HEK293 (cell line): ENCODE measurements at regions not wholly inside any gene's neighbourhood (a gene's known extent, or its start where the extent isn't known, plus 50 kb on each side); places are given as distances from the start of the nearest gene placed in this dataset.

Experiments
- BCL6B ChIP-seq: fragments of 450-650 bp; formaldehyde crosslinking; IDR thresholded peaks from 2 replicates; pipeline ENCODE4 v1.5.1; 2017; ENCODE audit warnings: missing biosample characterization, missing genetic modification characterization
- CTCF ChIP-seq: fragments of 450-650 bp; formaldehyde crosslinking; IDR thresholded peaks from 2 replicates; pipeline ENCODE4 v1.5.1; 2016; ENCODE audit warnings: missing biosample characterization, missing genetic modification characterization
- GLIS1 ChIP-seq: fragments of 450-650 bp; formaldehyde crosslinking; IDR thresholded peaks from 2 replicates; pipeline ENCODE4 v1.5.1; 2016; ENCODE audit warnings: missing biosample characterization, missing genetic modification characterization
- HOXA7 ChIP-seq: sonication (generic); formaldehyde crosslinking; IDR thresholded peaks from 2 replicates; pipeline ENCODE4 v1.8.1; 2022; ENCODE audit warnings: missing genetic modification reagents, borderline replicate concordance
- HOXC10 ChIP-seq: sonication (generic); formaldehyde crosslinking; IDR thresholded peaks from 2 replicates; pipeline ENCODE4 v1.8.1; 2023; ENCODE audit warnings: mild to moderate bottlenecking, missing genetic modification reagents
- ZBTB49 ChIP-seq: fragments of 450-650 bp; formaldehyde crosslinking; IDR thresholded peaks from 2 replicates; pipeline ENCODE4 v1.5.1; 2016; ENCODE audit warnings: missing biosample characterization, missing genetic modification characterization, low read depth
- ZNF292 ChIP-seq: fragments of 450-650 bp; formaldehyde crosslinking; IDR thresholded peaks from 2 replicates; pipeline ENCODE4 v1.5.1; 2016; ENCODE audit warnings: low read depth, missing biosample characterization, missing genetic modification characterization, borderline replicate concordance
- ZNF311 ChIP-seq: fragments of 450-650 bp; formaldehyde crosslinking; IDR thresholded peaks from 2 replicates; pipeline ENCODE4 v1.5.1; 2017; ENCODE audit warnings: missing biosample characterization, missing genetic modification characterization, borderline replicate concordance
- ZNF600 ChIP-seq: fragments of 450-650 bp; formaldehyde crosslinking; IDR thresholded peaks from 2 replicates; pipeline ENCODE4 v1.5.1; 2016; ENCODE audit warnings: missing biosample characterization, missing genetic modification characterization
- ZNF777 ChIP-seq: fragments of 450-650 bp; formaldehyde crosslinking; IDR thresholded peaks from 2 replicates; pipeline ENCODE4 v1.5.1; 2017; ENCODE audit warnings: missing biosample characterization, missing genetic modification characterization, borderline replicate concordance
- ZNF830 ChIP-seq: fragments of 450-650 bp; IDR thresholded peaks from 2 replicates; pipeline ENCODE4 v1.5.0; 2018; ENCODE audit warnings: missing biosample characterization, missing genetic modification characterization, low read depth, mild to moderate bottlenecking, moderate library complexity
- TF ChIP-seq, protein P1 (sequence below): fragments of 450-650 bp; formaldehyde crosslinking; IDR thresholded peaks from 2 replicates; pipeline ENCODE4 v1.5.1; 2016; ENCODE audit warnings: missing biosample characterization, missing genetic modification characterization

GRCh38 chr5:166724284-166724683, 1567.2 kb upstream of the WWC1 start:
- TF ChIP-seq BCL6B (tag by site-specific recombination) (no peak), ZNF830 (no peak), ZNF777 (tag by site-specific recombination) (no peak), HOXC10 (CRISPR knock-in tag) (no peak), HOXA7 (CRISPR knock-in tag) (no peak), CTCF (tag by site-specific recombination) (no peak), GLIS1 (tag by site-specific recombination) (no peak), ZNF311 (tag by site-specific recombination) (no peak), ZNF600 (tag by site-specific recombination) (no peak), ZBTB49 (tag by site-specific recombination) (no peak), ZNF292 (tag by site-specific recombination) (no peak)
- TF ChIP-seq, protein P1, sequence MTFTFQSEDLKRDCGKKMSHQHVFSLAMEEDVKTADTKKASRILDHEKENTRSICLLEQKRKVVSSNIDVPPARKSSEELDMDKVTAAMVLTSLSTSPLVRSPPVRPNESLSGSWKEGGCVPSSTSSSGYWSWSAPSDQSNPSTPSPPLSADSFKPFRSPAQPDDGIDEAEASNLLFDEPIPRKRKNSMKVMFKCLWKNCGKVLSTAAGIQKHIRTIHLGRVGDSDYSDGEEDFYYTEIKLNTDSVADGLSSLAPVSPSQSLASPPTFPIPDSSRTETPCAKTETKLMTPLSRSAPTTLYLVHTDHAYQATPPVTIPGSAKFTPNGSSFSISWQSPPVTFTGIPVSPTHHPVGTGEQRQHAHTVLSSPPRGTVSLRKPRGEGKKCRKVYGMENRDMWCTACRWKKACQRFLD (tag by site-specific recombination), result no peak
